ENCODE measurements at regions not wholly inside any gene's neighbourhood (a gene's known extent, or its start where the extent isn't known, plus 50 kb on each side); places are given as distances from the start of the nearest gene placed in this dataset.

GRCh38 chr2:204268458-204268857 lies 276.8 kb upstream of the PARD3B start:
- FAIRE-seq, result no peak
- H2AFZ ChIP-seq (ENCODE audit: low read depth, low read length), result no peak overlapping the region
- no peaks in the 10 kb centered on the region for H3K4me1 ChIP-seq (ENCODE audit: insufficient read depth, low read length)
- peaks cover 6% of the 10 kb centered on the region for H3K4me1 Mint-ChIP-seq (ENCODE audit: low read depth, unreplicated experiment)
- TF ChIP-seq CTCF (IDR thresholded peaks at IDR 0.05; ENCODE audit: insufficient read depth, low read depth, low read length) (no peak), EZH2 (IDR thresholded peaks at IDR 0.05; ENCODE audit: insufficient read depth, low read length) (no peak)
- H3K79me2 ChIP-seq (ENCODE audit: insufficient read depth, low read length), result no peaks in the 10 kb centered on the region
- H3K27me3 ChIP-seq (ENCODE audit: insufficient read depth, low read length), result peaks cover 13% of the 10 kb centered on the region
- no peak overlapping the region for H3K9ac ChIP-seq (ENCODE audit: low read length)
- H3K27ac ChIP-seq (ENCODE audit: low read depth, low read length), result no peak overlapping the region
- H3K36me3 Mint-ChIP-seq (ENCODE audit: low read depth, unreplicated experiment), result no peaks in the 10 kb centered on the region
- H4K20me1 ChIP-seq (ENCODE audit: insufficient read depth, low read length), result no peaks in the 10 kb centered on the region
- no peaks in the 10 kb centered on the region for H3K9me3 Mint-ChIP-seq (ENCODE audit: unreplicated experiment)
- peaks cover 11% of the 10 kb centered on the region for H3K27me3 Mint-ChIP-seq (ENCODE audit: low read depth, unreplicated experiment)
- DNase-seq (ENCODE audit: low read depth), result no peak
- H3K27ac Mint-ChIP-seq (ENCODE audit: unreplicated experiment), result no peak overlapping the region
- no peak overlapping the region for H3K4me2 ChIP-seq (ENCODE audit: low read length)
- no peak overlapping the region for H3K4me3 Mint-ChIP-seq (ENCODE audit: unreplicated experiment)
- no peaks in the 10 kb centered on the region for H3K36me3 ChIP-seq (ENCODE audit: insufficient read depth, low read length)
- no peaks in the 10 kb centered on the region for H3K9me3 ChIP-seq (ENCODE audit: insufficient read depth, low read depth, low read length)
- no peak overlapping the region for H3K4me3 ChIP-seq (ENCODE audit: insufficient read depth, low read depth, low read length)

- H3K27ac Mint-ChIP-seq (ENCODE audit: unreplicated experiment), result no peak overlapping the region
- no peak overlapping the region for H3K4me2 ChIP-seq (ENCODE audit: low read length)
- FAIRE-seq (no peak), DNase-seq (ENCODE audit: low read depth) (no peak)
- peaks cover 13% of the 10 kb centered on the region for H3K27me3 ChIP-seq (ENCODE audit: insufficient read depth, low read length)
- no peaks in the 10 kb centered on the region for H3K9me3 Mint-ChIP-seq (ENCODE audit: unreplicated experiment)
- no peaks in the 10 kb centered on the region for H3K36me3 Mint-ChIP-seq (ENCODE audit: low read depth, unreplicated experiment)
- no peak overlapping the region for H3K4me3 Mint-ChIP-seq (ENCODE audit: unreplicated experiment)
- H2AFZ ChIP-seq (ENCODE audit: low read depth, low read length), result no peak overlapping the region
- H3K4me1 Mint-ChIP-seq (ENCODE audit: low read depth, unreplicated experiment), result peaks cover 6% of the 10 kb centered on the region
- no peak overlapping the region for H3K4me3 ChIP-seq (ENCODE audit: insufficient read depth, low read depth, low read length)
- H3K4me1 ChIP-seq (ENCODE audit: insufficient read depth, low read length), result no peaks in the 10 kb centered on the region
- no peak overlapping the region for H3K27ac ChIP-seq (ENCODE audit: low read depth, low read length)
- TF ChIP-seq CTCF (IDR thresholded peaks at IDR 0.05; ENCODE audit: insufficient read depth, low read depth, low read length) (no peak), EZH2 (IDR thresholded peaks at IDR 0.05; ENCODE audit: insufficient read depth, low read length) (no peak)
- H4K20me1 ChIP-seq (ENCODE audit: insufficient read depth, low read length), result no peaks in the 10 kb centered on the region
- H3K36me3 ChIP-seq (ENCODE audit: insufficient read depth, low read length), result no peaks in the 10 kb centered on the region
- H3K79me2 ChIP-seq (ENCODE audit: insufficient read depth, low read length), result no peaks in the 10 kb centered on the region
- peaks cover 11% of the 10 kb centered on the region for H3K27me3 Mint-ChIP-seq (ENCODE audit: low read depth, unreplicated experiment)
- H3K9me3 ChIP-seq (ENCODE audit: insufficient read depth, low read depth, low read length), result no peaks in the 10 kb centered on the region
- no peak overlapping the region for H3K9ac ChIP-seq (ENCODE audit: low read length)
Measured at GRCh38 chr2:204268971-204269370, 276.3 kb upstream of the PARD3B start.

DNA sequence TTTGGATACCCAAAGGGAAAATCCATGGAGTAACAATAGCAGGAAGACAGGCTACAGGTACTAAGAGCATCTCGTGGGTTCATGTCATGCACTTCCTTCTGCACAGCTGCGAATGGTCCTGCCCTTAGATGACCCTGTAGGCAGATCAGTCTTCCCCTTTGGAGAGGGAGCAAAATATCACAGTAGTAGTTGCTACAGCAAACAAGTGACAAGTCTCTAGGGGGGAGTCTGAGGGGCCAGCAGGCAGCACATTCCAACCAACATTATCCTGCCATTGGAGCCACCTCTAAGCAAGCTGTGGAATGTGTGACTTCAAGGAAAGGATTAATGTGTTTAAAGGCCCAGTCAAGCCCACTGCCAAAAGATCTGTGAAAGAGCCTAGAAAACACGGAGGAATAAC lies 273.2 kb upstream of the PARD3B start:
- H3K27me3 ChIP-seq (ENCODE audit: insufficient read depth, low read length), result peaks cover 2% of the 10 kb centered on the region
- Mint-ChIP-seq H3K4me1 (ENCODE audit: low read depth, unreplicated experiment) (peaks cover 14% of the 10 kb centered on the region), H3K36me3 (ENCODE audit: low read depth, unreplicated experiment) (no peaks in the 10 kb centered on the region), H3K4me3 (ENCODE audit: unreplicated experiment) (no peak overlapping the region), H3K9me3 (ENCODE audit: unreplicated experiment) (no peaks in the 10 kb centered on the region), H3K27me3 (ENCODE audit: low read depth, unreplicated experiment) (peaks cover 3% of the 10 kb centered on the region), H3K27ac (ENCODE audit: unreplicated experiment) (no peak overlapping the region)
- DNase-seq (ENCODE audit: low read depth) (no peak), FAIRE-seq (no peak)
- no peak overlapping the region for H3K4me2 ChIP-seq (ENCODE audit: low read length)
- no peak overlapping the region for H3K27ac ChIP-seq (ENCODE audit: low read depth, low read length)
- H3K4me1 ChIP-seq (ENCODE audit: insufficient read depth, low read length), result no peaks in the 10 kb centered on the region
- no peaks in the 10 kb centered on the region for H3K36me3 ChIP-seq (ENCODE audit: insufficient read depth, low read length)
- no peaks in the 10 kb centered on the region for H3K9me3 ChIP-seq (ENCODE audit: insufficient read depth, low read depth, low read length)
- H4K20me1 ChIP-seq (ENCODE audit: insufficient read depth, low read length), result no peaks in the 10 kb centered on the region
- TF ChIP-seq CTCF (IDR thresholded peaks at IDR 0.05; ENCODE audit: insufficient read depth, low read depth, low read length), result no peak
- no peak for TF ChIP-seq EZH2 (IDR thresholded peaks at IDR 0.05; ENCODE audit: insufficient read depth, low read length)
- no peak overlapping the region for H3K4me3 ChIP-seq (ENCODE audit: insufficient read depth, low read depth, low read length)
- H2AFZ ChIP-seq (ENCODE audit: low read depth, low read length), result no peak overlapping the region
- no peaks in the 10 kb centered on the region for H3K79me2 ChIP-seq (ENCODE audit: insufficient read depth, low read length)
- H3K9ac ChIP-seq (ENCODE audit: low read length), result no peak overlapping the region
